ENCODE measurements at regions not wholly inside any gene's neighbourhood (a gene's known extent, or its start where the extent isn't known, plus 50 kb on each side); places are given as distances from the start of the nearest gene placed in this dataset.
"Not testable (repeated sequence)": the region's sequence is repeated elsewhere in the genome, so short reads cannot be mapped to it uniquely, and the experiment has no call there.

DNA sequence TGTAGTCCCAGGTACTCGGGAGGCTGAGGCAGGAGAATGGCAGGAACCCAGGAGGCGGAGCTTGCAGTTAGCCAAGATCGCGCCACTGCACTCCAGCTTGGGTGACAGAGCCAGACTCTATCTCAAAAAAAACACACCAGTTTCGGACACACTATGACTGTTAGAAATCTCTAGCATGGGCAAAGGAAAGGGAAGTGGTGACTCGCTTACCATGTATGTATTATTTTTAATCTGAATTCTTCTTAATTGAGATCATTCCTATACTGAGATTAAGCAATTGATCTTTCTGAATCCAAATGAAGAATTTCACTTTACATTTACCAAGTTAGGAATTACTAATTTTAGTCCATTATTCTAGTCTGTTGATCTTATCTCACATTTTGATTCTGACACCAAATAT, 459.2 kb upstream of the ALCAM start:
- no peak for DNase-seq

DNA sequence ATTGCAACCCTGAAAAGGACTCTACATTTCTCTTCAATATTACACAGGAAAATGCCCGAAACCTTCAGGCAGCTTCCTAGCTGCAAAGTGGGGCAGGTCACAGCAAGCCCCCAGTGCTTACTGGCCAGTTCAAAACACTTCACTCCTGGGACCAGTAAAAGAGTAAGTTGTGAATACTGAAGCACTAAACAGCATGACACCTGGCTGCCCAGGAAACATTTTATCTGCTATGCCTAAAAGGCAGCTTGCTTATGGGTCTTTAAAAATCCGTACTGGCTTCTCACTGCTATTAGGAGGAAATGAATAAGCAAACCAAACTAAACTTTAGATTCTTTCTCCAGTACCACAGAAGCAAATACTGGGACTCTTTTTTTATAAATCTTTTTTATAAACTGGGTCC, 457.9 kb upstream of the ALCAM start:
- DNase-seq = peak; percentile 15

DNA sequence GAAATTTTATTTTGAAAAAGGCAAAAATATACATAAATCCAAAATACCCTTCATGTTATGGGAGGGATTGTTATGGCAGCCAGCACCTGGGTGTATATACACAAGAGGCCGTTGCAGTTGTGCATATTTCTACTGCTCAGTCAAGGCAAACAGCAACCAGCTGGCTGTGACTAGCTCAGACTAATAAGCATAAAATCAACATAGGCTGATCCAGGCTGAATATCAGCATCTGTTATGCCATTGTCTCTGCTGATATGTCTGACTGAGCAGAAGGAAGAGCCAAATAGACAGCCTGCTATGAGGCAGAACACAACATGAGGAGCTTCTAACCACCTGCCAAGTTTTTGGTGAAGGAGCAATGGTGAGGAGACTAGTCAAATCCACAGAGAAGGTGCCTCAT, 457.5 kb upstream of the ALCAM start:
- DNase-seq = peak; percentile 40

DNA sequence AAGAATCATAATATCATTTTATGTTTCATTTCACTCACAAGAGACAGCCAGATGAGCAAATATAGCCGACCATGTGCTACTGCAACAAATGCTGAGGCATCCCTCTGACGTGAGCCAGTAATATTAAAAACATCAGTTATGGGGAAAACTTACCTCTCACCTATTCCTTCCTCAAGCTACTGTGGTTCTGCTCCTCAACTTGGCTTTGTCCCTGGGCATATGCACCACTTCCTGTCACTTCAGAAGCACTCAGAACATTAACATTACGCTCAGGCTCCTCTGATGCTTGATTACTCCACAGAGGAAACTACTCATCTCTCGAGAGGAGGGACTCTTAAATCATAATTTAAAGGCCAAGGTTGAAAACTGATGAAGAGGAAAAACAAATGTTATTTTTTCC, 457.0 kb upstream of the ALCAM start:
- DNase-seq = peak; percentile 14

DNA sequence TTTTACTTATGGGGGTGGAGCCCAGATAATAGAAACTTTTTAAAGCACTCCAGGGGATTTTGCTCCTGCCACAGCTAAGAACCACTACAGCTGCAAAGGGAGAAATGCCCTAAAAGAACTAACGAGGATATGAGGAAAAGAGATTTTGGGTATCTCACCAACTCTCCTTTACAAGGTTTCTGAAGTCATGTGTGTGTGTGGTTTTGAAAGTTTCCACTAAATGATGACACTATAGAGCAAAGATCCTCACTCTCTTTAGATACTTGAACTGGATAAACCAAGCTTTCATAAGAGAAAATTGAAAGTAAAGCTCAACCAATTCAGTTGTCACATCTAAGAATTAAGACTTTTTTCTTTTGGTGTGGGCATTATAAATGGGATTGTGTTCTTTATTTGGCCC, 455.3 kb upstream of the ALCAM start:
- no peak for DNase-seq

DNA sequence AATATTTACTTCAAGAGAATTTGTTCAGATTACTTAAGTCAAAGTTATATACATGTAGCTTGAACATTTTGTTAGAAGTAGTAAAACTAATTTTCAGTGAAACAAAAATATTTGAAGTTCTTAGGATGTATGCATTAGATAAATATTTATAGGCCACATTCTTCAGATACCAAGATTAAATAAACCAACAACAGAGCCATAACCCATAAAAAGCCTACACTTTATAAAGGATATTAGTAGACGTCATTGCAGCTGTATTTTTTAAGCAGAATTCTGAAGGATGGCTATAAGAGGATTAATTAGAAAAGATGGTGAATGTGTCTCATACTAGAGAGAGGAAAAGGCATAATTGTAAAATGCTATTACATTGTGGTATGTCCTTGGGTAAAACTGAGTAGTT, 449.7 kb upstream of the ALCAM start:
- no peak for DNase-seq

DNA sequence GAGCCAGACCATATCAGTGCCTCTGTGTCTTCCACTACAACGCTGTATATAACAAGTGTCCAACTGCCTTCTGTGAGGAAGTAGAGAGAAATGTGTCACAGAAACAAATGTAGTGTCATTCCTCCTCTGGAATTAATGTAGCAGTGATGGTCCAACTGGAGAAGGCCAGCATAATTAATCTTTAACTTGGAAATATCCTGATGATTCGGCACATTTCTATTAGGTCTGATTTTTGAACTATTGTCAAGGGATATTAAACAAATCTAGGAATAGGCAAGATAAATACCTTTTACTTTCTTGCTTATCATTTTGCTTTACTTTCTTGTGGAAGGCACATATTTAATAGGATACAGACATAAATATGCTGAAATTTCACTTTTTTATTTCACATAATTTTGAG, 446.2 kb upstream of the ALCAM start:
- DNase-seq = no peak

DNA sequence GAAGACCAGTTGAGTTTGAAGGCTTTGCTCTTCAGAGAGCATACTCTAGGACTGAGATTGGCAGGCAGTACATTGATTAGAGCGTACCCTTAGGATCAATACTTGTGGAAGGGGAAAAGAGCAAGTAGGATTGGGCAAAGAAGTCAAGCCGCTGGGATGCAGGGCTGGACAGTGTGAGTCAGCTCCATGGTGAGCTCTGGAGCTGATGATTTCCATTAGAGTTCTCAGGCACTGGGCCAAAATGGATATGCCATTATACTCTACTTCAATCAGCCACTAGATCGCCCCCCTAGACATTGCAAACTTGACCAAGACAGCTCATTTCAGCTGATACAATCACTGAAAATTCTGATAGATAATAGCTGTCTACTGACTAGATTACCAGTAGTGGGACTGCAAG, 432.7 kb upstream of the ALCAM start:
- DNase-seq = no peak

DNA sequence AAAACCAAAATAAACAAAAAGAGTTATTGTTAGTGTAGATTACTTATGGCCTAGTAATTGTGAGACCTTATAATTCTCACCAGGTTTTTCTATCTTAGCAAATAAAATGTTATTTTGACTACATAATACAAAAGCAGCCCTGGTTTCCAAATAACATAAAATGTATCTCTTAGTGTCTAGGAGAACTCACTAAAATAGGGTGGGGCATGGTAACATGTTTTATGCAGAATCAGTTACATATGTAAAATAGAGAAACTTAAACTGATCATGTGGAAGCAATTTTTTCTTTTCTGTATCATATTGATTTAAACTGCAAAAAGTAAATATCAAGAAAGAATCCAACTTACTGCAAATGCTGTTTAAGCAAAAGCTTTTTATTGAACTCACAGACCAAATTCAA, 431.1 kb upstream of the ALCAM start:
- no peak for DNase-seq

DNA sequence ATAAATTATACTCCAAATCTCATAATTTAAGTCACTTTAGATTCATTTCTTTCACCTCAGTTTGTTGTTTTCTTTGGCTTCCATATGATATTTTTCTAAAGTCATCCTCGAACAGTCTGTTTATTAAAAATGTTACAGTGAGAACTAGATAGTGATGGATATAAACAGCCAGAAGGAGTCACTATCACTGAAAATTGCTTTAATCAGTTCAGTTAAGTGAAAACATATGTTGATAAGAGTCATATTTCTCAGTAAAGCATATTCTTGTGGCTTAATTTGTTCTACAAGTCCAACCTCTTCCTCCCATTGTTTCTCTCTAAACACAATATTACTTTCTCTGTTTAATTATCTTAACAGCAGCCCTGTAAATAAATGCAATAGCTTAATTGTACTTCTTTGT, 427.5 kb upstream of the ALCAM start:
- DNase-seq = no peak

DNA sequence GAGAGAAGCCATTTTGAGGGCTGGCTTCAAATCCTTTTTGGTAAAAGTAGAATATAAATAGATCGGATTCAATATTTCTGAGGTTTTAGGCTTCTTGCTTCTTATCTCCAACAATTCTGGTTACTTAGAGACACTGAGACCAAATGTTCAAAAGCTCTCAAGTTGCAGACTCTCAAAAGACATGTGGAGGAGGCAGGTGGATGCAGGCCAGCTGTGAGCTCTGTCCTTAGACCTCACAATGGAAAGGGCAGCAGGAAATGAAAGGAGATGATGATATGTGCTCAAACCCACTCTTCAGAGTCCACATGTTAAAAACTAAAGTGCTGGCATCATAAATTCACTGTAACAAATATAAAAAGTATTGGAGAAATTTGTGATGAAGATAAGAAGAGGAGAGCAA, 424.9 kb upstream of the ALCAM start:
- DNase-seq = no peak

DNA sequence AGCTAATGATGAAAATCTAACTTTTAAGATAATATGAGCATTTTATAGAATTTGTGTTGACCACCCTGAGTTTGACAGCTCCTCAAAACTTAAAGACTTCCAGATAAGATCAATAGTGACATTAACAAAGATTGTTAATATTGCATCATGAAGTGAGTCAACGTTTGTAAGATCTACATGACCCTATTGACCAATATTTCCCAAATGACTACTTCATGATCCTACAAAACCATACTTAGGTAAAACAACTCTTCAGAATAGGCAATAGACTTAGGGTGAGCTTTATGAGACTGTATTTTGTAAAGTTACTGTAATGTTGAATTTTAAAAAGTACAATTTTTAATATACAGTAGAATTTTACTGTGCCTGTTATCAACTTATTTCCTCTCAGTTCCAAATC, 422.7 kb upstream of the ALCAM start:
- DNase-seq = no peak

DNA sequence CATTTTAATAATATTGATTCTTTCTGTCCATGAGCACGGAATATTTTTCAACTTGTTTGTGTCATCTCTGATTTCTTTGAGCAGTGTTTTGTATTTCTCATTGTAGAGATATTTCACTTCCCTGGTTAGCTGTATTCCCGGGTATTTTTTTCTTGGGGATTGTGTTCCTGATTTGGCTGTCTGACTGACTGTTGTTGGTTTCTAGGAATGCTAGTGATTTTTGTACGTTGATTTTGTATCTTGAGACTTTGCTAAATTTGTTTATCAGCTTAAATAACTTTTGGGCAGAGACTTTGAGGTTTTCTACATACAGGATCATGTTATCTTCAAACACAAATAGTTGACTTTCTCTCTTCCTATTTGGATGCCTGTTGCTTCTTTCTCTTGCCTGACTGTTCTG, 418.8 kb upstream of the ALCAM start:
- DNase-seq = no peak

DNA sequence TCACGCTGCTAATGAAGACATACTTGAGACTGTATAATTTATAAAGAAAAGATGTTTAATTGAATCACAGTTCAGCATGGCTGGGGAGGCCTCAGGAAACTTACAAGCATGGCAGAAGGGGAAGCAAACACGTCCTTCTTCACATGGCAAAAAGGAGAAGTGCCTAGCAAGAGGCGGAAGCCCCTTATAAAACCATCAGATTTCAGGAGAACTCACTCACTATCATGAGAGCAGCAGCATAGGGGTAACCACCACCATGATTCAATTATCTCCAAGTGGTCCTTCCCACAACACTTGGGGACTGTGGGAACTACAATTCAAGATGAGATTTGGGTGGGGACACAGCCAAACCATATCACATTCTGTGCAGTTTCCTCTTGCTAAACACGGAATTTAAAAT, 416.9 kb upstream of the ALCAM start:
- not testable (repeated sequence) for DNase-seq

DNA sequence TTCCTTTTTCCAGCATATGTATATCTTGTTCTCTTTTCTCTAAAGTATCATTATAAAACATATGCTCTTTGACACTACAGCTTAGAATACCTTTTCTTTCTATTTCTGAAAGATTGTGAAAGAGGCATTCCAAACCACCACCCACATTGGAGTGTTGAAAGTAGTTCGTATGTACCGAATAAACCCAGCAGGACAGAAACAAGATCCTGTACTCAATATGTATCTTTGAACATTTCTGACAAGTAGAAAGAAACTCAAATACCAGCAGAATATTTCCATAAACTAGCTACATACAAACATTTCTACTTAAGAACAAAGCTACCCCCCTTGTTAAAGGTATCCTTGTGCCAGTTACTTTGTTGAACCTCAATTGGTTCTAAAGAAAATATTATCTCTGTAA, 415.3 kb upstream of the ALCAM start:
- DNase-seq = no peak

DNA sequence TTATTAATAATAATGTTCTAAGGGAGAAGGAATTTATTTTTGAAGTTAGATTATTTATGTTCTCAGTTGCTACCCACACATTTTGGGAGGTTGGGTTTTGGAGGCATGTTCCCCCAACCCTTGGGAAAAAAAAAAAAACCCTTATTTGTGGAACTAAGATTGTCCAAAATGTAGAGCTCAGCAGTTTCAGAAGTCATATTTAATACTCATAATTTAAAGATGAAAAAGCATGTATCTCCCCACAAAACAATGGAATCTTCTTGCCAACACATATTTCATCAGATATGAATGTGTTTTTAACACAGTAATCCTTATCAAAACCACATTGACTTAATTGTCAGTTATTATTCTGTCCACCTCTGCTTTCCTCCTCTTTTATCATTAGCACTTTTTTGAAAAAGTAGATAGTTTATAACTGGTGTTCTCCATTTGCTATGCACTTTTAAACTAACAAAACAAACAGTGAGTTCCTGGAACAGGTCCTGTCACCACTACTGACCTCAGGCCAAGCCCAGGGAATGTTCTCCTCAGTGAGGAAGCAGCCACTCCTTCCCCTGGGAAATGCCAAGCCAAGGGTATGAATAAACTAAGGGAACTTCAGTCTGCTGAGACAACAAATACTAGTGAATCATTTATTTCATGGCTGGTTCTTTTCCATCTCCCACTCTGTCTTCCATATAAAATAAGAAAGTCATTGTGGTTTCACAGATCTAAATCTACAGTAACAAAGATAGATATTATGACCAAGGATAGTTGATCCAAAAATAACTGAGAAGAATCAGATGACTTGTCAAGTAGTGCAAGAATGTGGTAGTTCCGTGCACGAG, 414.4 kb upstream of the ALCAM start:
- DNase-seq = no peak

DNA sequence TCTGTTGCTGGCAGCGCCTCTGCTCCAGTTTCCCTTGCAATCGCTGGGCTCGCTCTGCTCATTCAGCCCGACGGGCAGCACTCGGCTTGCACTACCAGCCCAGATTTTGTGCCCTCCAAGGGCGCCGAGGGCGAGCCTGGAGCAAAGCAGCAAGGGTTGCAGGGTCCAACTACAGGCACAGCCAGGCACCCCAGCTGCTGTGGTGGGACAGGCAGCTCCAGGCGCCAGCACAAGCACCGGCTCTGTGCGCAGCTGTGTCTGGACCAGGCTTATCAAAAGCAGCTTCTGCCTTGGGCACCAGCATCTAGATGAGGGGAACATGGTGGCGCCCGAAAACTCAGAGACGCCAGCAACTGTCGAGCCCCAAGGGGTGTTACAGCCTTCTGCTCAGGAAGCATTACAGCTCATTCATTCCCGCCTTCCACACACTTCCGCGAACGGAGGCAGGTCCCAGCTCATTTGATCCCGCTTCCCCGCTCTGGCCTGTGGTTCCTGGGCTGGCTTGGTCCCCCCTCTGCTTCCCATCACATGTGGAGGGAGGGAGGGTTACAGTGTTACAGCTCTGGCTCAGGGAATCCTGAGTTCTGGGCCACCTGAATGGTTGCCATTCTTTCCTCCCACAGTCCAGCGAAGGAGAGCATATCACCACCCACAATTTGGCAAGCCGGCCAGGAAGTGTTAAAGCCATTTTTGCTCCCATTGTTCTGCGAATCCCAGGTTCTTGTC, 409.9 kb upstream of the ALCAM start:
- DNase-seq = no peak

DNA sequence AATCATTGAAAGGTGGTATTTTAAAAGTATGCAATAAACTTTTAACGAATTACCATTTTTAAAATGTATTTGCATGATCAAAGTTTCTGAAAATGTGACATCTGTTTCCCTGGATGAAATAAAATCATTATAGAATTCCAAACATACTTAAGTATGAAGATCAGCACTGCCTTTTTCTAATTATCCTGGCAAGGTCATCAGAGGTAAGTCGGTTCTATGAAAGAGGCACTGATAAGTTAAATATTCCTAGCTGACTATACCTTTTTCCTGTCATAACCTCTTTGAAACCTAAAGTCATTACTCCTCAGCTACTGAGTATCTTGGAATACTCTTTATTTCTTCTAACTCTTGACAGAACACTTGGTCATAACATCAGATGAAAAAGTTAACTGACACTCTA, 406.1 kb upstream of the ALCAM start:
- no peak for DNase-seq

DNA sequence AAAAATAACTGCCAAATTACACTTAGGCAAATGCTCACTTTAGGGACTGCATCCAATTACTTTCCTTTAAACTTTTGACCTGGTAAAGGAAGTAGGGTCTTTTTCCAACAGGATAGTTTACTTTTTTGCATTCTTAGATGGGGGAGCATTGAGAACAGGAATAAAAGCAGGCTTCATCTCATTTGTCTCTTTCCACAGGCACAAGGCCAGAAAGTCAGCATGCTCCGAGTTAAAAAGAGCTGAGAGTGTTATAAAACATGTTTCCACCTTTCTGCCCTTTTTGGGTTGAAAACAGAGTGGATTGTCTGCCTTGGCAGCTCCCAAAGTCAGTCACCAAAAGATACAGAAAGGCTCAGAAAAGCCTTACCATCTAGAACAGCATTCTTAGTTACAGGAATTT, 404.9 kb upstream of the ALCAM start:
- DNase-seq = no peak

DNA sequence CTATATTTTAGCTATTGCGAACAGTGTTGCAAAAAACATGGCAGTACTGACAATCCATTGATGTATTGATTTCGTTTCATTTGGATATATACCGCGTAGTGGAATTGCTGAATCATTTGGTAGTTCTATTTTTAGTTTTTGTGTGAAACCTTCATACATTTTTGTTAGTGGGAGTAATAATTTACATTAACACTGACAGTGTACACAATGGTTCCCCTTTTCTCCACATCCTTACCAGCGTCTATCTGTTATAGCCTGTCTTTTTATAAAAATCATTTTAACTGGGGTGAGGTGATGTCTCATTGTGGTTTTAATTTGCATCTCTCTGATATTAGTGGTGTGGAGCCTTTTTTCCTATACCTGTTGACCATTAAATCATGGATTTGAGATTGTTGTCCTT, 392.4 kb upstream of the ALCAM start:
- DNase-seq = no peak

DNA sequence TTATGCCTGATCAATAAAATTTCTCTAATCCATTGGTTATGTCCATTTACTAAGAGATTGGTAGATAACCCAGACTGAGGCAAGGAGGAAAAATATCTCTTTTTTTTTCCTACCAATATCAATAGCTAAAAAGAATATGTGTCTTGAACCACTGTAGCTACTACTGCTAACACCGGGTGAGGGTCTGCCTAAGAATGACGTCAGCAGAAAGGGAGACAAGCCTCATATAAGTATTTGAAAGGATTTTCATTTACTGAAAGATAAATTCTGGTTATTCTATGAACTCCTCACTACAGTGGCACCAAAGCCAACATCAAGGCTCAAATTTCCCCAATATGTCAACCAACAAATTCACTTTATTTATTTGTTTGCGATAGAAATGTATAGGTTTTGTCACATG, 389.0 kb upstream of the ALCAM start:
- DNase-seq = no peak

DNA sequence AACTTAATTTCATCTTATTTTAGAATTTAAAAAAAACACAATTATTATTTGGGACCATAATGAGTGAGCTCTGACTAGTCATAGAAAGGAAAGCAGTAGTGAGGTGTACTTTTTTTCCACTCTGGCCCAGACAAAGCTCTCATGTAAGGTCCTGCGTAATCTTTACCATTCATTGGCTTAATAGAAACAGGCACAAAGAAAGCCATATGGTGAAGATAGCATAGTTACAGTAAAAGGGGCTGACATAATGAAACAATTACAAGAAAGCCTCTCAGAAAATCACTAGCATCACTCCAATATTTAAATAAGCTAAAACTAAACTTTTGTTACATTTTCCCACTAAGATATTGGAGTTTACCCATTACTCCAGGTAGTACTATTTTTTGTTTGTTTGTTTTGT, 384.6 kb upstream of the ALCAM start:
- DNase-seq = no peak

DNA sequence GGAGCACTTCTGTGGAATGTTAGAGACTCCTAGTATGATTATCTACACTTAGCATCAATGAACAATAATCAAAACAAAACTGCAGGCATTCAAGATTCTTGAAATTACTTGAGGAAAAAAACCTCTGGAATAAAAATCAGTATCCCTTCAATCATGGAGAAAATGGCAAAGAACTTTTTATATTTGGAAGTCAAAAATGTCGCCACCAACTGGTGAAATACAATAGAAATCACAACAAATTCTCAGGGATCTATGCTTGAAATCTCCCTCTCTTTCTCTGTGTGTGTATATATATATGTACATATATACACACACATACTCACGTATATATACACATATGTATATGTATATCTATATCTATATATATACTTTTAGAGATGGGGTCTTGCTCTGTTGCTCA, 378.9 kb upstream of the ALCAM start:
- DNase-seq = no peak

DNA sequence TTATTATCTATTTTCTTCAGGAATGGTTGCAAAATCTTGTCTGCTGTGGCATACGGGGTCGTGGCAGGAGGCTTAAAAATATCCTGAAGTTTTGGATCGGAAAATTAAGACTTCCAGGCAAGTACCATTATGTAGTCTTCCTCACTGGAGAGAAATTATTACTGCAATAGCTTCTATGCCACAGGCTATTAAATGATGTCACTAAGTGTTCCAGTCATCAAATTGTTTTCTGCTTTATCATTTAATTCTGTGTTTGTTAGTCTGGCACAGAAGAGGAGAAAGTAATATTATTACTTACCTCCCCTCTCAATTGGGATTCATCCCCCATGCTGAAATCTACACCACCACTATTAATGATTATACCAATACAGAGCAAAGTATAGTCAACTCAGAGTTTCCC, 378.2 kb upstream of the ALCAM start:
- DNase-seq = no peak

DNA sequence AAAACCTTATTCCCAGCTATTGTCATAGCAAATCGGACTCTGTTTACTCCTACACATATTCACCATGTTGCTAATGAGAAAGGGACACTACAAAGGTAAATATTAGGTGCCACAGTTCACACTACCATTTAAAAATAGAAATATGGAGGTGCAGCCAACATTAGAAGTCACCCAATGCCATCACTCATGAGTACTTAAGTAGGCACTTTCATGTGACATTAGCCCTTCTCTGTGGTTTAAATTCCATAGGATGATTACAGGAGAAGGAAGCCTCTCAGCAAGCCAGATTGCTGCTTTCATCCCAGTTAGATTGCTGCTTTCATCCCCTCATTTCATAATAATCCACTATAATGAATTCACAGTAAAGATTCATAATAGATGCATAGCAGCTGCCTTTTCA, 376.8 kb upstream of the ALCAM start:
- DNase-seq = no peak
